HG03097 (cell line): ENCODE measurements at regions not wholly inside any gene's neighbourhood (a gene's known extent, or its start where the extent isn't known, plus 50 kb on each side); places are given as distances from the start of the nearest gene placed in this dataset.
"Not testable (repeated sequence)": the region's sequence is repeated elsewhere in the genome, so short reads cannot be mapped to it uniquely, and the experiment has no call there.

ENCODE experiments used
- ATAC-seq: cut with Tn5 transposase; IDR thresholded peaks from one replicate; pipeline ENCODE4 v1.9.1; 2021; ENCODE audit not compliant: unreplicated experiment, low FRiP score

DNA sequence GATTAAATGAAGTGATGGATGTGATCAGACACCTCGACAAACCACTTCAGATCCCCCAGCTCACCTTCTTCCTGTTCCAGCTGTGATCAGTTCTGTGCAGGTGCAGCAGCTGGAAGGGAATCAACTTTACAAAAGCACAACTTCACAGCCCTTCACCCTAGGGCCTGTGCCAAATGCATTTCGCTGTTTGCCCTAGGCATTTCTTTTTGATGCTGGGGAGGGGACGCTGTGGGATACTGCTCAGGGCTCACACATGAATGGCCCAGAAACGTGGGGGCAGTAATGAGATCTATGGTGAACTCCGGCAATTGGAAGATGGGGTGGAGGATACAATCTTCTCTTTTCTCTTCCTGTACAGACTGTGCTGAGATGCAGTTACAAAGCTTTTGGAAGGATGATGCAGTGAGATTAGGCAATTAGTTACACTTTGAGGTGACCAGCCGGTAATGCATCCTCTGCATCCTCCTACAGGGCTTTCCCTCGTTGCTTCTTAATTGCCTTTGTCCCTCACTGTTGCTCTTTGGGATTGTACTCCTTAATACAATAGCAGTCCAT is 215.1 kb upstream of the PITX2 start:
- no peak for ATAC-seq

DNA sequence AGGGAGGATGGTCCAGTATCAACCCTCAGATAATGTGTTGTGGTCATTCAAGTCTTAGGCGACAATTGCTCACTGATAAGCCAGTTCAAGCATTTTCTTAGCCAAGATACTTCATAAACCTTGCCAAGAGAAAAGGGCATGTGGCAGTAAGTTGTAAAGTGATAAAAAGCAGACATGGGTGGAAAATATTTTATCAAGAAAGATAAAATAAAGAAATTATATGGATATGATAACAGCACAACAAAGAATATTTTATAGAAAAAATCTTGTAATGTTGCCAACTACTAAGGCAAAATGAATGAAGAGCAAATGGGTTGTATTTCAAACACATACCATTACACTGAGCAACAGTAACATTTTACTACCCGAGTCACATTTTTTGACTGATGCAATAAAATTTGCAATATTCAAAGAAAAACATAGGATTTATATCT is 217.4 kb upstream of the PITX2 start:
- no peak for ATAC-seq

DNA sequence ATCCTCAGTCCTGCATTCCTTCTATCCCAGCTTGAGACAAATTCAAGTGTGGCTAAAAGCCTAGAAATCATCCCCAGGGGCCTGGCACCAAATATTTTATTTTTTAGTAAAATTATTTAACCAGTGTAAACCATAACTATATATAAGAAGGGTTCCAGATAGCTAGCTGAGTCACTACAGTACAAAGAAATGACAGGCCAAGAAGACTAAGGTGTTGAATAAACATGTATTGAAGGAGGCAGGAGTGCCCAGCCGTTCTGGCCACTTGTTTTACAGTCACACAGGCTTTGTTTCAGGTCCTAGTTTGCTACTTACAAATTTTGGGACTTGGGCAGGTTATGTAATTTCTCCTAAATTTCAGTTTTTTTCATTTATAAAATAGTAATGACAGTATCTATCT is 225.9 kb upstream of the PITX2 start:
- no peak for ATAC-seq

DNA sequence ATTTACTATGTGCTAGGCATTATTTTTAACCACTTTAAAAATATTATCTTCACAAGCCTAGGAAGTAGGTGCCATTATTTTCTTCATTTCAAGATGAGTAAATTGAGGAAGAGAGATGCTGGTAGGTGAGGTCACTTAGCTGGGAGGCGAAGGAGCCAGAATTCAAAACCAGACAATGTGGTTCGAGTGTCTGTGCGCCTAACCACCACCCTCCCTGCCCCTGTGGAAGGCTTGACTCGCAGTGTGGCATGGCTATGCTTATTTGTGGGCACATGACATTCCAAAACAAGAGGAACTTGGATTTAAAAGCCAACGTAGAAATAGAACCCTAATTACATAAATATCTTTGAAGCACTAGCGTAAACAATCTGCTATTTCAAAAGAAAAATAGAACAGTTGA is 226.6 kb upstream of the PITX2 start:
- ATAC-seq = no peak

DNA sequence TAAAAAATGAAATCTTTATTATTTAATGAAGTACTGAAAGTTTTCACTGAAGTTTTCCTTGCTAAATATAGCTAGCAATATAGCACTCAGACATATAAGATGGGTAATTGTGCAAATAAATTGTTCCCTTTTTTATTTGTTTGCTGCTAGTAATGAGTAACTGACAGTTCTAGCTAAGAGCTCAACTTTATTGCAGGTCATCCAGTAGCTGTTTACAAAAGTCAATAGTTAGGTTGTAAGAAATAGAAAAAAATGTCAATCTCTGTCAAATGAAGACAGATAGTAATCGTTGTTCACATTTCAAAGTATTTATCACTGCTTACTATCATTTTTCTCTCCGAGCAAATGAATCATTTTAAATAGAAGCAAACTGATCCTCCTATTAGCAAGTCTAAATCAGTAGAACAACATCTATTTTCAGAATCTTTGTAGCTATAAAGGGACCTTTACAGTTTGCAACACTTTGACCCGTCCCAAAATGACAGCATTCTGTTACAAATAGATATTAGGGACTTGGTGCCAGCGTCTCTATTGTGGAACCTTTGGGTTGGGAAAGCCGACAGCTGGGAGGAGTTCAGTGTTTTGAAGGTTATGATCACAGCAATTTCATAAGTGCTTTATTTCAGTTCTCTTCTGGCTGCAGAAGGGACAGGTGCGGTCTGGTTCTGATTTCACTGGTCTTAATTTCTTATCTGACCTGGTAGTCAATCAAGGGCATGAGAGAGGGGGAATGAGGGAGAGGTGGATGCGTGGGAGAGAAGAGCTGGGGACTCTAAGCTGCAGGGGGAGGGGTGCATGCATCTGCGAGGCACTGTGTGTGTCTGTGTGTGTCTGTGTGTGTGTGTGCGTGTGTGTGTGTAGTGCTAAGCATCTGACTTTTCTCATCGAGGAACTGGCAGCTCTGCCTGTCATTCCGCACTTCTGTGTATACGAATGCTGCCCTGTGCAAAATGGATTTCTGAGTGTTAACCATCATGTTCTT is 227.9 kb upstream of the PITX2 start:
- no peak for ATAC-seq

DNA sequence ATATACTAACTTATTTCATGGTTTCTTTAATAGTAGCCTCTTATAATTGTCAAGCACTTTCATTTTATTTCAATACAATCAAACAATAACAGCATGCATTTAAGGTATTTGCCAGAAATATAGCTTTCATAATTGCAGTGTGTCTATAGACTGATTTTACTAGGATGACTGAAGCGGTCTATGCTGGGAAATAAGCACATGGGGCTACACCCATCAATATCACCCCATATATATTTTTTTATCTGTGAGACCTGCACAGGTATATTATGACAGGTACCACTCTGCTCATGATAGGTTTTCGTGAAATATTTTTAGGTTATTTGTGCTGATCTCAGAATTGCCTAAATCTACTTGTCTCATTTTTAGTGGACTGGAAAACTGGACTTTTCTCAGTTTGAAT is 229.1 kb upstream of the PITX2 start:
- ATAC-seq = no peak

DNA sequence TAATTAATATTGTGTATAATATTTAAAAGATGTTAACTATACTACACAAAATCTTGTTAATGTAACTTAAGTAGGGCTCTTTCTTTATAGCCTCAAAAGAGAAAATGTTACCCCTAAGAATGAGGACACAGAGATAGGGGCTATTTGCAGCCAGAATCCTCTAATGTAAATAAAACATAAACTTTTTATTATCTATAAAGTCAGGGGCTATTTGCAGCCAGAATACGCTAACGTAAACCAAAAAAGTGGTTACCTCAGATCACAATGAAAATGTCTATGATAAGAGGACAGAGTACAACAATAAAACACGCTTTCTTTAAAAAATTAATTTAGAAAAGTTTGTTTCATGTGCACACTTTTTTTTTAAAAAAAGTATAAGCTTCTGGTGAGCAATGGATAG is 229.9 kb upstream of the PITX2 start:
- no peak for ATAC-seq

DNA sequence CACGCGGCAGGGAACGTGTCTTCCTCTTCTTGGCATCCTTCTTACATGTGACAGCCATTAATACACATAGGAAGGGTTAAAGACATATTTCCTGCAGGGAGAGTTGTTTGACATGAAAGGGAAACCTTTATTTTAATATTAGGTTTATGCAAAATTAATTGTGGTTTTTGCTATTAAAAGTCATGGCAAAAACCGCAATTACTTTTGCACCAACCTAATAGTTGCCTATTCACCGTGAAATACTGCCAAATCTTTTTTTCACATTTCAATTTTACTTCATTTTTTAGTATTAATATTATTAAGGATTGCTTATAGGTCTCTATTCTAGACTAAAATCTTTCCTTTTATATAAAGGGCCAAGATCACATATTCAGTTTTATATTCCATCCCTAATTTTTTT is 230.4 kb upstream of the PITX2 start:
- no peak for ATAC-seq

DNA sequence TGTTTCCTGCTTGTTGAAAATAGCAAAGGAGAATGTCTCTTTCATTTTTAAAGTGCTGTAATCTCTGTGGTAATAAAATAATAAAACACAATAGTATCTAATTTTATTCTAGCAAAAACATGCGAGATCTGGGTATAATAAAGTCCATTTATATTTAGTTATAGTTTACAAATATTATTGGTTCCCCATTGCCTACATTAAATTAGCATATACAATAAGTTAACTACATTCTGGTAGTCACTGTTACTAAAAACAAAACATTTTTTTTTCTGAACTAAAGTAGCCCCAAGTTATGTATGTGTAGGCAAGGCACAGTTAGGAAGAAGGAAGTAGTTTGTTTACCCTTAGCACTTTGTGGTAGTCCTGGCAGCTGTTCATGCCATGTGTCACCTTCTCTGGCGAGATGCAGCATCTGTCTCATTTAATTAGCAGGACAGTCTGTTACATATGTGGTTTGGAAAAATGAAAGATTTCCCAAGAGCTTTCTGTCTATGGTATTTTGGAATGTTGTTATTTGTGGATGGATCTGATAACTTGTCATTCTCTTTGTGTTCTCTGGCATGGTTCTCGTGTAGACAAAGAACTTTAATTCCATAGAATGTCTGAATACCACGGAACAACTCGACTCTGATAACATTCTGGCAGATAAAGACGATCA is 231.3 kb upstream of the PITX2 start:
- no peak for ATAC-seq

DNA sequence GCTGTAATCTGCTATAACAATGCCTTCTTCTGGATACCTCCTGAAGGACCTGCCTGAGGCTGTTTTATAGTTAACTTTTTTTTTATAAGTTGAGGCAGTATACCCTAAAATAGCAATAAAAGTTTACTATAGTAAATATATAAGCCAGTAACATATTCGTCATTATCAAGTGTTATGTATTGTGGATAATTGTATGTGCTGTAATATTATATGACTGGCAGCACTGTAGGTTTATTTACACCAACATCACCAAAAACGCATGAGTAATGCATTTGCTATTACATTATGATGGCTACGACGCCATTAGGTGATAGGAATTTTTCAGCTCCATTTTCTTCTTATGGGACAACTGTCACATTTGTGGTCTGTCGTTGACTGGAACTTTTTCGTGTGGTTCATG is 237.2 kb upstream of the PITX2 start:
- no peak for ATAC-seq

DNA sequence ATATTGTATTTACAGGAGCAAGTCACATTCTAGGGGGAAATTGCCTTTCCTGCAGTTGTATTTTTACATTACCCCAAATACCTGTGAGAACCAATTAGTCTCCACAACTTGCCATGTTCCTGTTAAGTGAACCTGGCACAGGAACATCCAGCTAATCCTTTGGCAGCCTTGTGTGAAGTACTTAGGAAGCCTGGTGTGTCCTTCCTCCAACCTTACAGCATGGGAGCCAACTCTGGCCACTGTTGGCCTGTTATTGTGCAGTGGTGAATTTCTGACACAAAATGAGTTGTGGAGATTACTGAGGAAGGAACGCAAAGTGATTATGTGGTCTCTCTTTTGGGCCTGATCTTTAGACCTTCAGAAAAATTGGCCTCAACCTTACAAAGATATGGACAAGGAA is 238.0 kb upstream of the PITX2 start:
- ATAC-seq = no peak

DNA sequence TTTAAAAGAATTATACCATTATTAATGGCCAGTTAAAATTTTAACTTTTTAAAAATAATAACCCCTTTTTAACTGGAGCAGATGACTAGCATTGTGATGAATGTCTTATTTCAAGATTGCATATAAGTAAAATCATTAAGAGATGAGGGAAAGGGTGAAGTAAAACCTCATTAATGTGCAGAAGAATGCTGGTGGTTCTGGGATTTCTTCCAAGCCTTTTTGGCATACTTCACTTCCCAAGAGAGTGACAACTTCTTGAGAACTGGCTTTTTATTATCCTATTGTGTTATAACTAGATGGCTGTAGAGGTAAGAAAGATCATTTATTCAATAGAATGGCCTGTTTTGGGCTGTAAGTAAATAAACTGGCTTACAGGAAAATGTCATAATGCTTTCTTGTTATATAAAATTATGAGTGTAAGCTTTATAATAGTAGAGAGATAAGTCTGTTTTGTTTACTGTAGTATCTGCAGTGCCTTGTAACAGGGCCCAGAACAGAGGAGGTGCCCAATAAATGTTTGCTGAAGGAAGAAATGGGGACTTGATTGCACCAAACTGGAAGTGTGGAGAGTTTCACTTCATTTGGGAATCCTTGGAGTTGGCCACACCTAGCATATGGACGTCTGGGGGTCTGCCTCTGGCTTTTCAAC is 242.9 kb upstream of the PITX2 start:
- no peak for ATAC-seq

DNA sequence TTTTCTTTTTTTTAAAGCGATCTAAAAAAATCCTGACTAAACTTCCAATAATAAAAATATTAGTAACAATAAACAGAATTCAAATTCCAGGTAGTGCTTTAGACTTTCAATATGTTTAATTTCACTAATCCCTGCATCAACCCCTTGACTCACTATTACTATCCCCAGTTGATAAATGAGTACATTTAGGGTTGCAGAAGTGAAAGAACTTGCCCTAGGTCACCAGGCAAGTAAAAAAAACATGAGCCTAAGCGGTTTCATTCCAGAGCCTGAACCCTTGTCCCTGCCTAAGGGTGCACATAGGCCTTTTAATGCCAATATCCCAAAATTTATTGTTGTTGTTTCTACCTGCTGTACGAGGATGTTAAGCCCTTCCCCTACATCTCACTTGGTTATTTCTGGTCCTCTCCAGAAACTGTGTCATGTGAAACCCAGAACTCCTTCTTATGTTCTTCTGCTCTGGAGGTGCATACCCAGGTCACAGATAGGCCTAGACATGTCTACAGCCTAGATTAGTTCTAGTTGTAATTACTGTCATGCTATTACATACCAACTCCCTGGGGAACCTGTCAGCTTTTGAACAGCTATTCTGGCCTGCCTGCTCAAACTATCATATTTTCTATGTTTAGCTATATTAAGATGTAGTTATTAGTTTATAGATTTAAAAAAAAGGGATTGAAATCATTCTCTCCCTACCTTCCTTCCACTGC is 244.5 kb upstream of the PITX2 start:
- ATAC-seq = peak; percentile 51

DNA sequence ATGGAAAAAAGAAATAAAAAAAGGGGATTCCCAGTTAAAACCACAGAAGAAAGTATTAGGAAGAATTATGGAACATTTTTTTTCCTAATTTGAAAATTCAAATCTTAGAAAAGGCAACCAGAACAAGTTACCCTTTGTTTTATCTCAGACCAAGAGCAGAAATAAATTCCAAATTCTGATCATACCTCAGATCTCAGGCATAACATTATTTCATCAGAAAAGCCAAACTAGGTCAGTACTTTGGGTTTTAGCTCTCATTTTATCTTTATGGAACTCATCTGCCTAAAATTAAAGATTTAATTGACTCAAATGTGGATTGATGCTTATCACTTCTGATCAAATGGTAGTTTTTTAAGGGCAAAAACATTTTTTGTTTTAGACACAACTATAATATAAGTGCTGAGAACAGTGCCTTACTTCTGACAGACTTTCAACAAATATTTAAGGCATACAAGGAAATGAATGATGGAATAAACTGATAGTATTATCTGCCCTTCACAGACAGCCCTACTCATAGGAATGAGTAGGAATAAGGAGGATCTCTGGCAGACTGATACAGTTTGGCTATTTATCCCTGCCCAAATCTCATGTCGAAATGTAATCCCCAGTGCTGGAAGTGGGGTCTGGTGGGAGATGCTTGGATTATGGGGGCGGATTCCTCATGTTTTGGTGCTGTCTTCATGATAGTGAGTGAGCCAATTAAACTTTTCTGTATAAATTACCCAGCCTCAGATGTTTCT is 245.3 kb upstream of the PITX2 start:
- no peak for ATAC-seq

DNA sequence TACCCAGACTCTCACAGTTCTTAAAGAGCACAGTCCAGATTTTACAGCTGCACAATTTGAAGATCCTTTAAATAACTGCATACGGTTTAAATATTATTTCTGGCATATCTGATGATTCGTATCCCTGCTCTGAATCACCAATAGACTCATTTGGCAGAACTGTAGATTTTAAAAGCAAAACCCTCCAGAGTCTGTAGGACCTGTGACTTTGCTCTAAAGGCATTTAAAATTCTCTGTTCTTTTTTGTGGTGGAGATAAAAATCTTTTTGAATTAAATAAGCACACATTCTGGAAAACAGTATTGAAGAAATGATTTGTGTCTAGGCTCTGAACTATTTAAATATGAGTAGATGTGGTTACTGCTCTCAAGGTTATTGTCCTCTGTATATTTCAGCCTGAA is 246.2 kb upstream of the PITX2 start:
- ATAC-seq = no peak

DNA sequence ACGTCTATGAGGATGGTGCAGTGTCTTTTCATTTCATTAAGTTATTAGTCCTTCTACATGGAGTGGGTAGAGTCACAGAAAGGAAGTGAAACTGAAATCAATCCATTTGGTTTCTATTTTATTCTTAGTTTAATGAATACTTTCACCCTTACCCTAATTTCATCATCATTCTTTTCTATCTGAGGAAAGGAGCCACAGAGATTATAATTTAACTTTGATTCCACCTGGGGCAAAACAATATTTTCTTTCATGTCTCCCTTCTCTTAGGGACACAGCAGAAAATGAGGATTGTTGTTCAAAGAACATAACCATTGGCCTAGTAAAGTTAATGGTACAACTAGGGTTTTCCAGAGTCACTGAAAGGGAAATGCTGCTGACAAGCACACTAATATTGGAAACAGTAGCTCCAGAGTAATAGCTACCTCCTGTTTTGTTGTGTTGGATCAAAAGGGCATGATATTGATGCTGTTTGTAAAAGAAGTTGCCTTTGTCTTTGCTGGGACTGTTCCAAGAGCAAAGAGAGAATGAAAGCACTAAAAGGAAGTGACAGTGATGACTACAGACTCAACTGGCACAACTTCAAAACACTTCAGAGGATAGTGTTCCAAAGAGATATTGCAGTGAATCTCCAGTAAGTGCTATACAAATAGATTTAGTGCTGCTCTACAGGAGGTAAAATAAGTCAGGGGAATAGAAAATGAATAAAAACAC is 247.1 kb upstream of the PITX2 start:
- ATAC-seq = peak; percentile 96

DNA sequence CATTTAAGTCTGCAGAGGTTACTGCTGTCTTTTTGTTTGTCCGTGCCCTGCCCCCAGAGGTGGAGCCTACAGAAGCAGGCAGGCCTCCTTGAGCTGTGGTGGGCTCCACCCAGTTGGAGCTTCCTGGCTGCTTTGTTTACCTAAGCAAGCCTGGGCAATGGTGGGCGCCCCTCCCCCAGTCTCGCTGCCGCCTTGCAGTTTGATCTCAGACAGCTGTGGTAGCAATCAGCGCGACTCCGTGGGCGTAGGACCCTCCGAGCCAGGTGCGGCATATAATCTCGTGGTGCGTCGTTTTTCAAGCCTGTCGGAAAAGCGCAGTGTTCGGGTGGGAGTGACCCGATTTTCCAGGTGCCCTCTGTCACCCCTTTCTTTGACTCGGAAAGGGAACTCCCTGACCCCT is 253.3 kb upstream of the PITX2 start:
- ATAC-seq = not testable (repeated sequence)

DNA sequence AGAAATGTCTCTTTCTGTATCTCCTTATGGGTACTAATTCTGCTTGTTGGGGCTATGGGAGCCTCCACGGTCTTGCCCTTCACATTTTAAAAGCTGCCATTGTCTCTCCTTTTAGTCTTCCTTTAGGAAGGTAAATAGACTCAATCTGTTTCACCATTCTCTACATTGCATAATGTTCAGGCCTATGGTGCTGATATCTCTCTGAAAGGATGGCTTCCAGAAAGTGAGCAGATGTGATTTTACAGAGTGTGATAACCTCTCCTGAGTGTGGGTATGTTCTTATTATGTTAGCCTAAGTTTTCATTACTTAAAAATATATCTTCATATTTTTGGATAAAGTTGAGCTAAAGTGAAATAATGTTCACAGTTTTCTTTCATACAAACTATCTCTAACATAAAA is 254.0 kb upstream of the PITX2 start:
- ATAC-seq = no peak

DNA sequence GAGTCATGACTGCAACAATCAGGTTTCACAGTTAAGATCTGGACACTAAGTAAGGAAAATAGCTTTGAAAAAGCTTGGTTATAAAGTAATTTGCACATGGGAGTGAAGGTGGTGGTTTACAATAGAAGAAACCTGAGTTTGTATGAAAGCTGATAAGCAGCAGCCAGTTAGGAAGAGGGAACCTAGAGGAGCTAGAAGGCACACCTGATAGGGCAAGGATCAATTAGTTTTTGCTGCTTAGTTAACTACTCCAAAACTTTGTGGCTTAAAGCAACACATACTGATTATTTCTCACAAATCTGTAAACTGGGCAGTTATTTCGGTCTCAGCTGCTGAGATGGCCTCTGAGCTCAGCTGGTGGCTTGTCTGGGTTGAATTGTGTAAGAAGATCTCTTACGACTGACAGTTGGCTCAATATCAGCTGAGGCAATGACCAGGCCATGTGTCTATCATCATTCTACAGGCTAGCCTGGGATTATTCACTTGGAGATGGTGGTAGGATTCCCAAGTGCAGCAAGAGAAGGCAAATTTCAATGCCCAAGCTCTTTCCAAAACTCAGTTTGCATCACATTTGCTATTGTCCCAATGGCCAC is 255.0 kb upstream of the PITX2 start:
- no peak for ATAC-seq
